GM21447 (cell line): ENCODE measurements at regions not wholly inside any gene's neighbourhood (a gene's known extent, or its start where the extent isn't known, plus 50 kb on each side); places are given as distances from the start of the nearest gene placed in this dataset.

ENCODE experiments used
- ATAC-seq: cut with Tn5 transposase; IDR thresholded peaks from one replicate; pipeline ENCODE4 v1.9.1; 2021; ENCODE audit not compliant: unreplicated experiment

GRCh38 chr1:56442290-56442877 lies 137.0 kb downstream of the PLPP3 start:
- ATAC-seq, result no peak

- ATAC-seq, result no peak
These were observed 137.8 kb downstream of the PLPP3 start for GRCh38 chr1:56441601-56442000.

DNA sequence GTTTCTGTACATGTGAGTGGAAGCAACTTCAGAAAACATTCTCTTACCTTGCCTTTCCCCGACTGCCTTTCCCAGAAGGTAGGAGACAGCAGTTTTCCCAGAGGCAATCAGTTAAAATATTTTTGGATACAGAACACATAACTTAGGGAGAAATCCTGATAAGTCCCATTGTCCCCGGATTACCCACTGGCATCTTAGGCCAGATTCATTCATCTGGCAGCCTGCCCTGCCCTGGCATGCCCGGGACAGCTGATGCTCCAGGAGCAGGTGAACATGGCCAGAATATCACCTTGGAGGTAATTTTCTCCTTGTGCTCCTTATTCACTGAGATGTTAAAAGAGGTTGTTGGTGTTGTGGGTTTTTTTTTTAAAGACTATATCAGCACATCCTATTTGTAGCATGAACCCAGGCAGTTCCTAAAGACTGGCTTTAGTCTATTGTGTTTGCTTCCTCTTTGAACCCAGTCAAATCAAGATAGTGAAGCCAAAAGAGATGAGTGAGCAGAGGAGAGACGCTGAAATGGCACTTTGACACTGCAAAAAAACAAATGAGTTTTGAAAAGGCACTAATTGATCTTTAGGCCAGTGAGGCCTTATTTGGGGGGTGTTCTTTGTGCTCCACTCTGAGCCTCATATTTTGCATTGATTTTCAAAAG lies 139.6 kb downstream of the PLPP3 start:
- ATAC-seq, result no peak

GRCh38 chr1:56438901-56439551 lies 140.3 kb downstream of the PLPP3 start:
- ATAC-seq, result no peak

DNA sequence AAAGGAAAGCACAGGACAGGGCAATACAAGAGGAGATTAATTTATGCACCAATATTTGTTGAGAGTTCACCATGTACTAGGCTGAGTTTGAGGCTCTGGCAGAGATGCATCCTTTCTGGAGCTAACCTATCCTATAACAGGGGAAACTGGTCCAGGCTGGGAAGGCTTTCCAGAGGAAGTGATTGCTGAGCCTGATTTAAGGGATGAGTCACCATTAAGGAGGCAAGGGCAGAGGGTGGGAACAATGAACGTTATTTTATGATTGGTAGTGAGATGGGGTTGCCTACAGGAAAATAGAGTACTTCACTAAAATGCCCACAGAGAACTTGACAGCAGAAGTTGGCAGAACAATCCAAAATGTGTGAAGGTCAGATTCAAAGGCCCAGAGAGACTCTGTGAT lies 141.4 kb downstream of the PLPP3 start:
- ATAC-seq, result no peak

DNA sequence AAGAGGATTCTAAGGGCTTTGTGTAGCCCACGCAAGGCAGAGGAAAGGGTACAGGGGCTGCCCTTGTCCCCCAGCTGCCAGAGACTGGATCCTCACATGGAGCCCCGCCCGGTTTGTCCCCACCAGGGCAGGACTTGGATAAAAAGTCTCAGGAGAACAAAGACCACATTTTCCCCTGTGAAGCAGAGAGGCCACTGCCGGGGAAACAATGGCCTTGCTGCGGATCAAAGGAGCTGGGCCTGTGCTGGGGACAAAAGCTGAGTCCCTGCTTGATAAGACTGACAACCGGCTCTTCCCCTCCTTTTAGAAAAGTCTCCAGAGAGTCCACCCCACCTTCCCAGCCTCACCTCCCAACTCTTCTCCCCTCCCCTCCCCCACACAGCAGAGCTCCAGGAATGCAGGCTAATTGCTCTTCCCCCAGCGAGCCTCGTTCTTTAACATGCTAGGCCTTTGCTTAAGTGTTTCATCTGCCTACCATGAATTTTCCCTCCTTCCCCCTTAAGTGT lies 142.4 kb downstream of the PLPP3 start:
- ATAC-seq, result no peak

DNA sequence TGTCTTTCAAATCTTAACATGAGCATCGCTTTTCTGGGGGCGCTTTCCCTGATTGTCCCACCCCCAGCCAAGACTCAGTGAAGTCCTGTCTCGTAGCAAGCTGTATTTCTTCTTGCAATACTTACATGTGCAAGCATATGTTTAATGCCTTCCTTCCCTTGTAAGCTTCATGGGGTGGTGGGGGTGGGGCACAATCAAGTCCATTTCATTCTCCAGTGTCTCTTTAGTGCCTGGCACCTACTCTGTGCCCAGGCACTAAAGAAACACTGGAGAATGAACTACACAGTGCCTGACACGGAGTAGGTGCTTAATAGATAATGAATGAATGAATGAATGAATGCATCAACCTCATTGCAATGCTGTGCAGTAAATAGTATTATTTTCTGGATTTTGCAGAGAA lies 143.1 kb downstream of the PLPP3 start:
- ATAC-seq, result no peak

- ATAC-seq, result no peak
These were observed 143.7 kb downstream of the PLPP3 start for GRCh38 chr1:56435434-56436262.

GRCh38 chr1:56434740-56435139 lies 144.6 kb downstream of the PLPP3 start:
- ATAC-seq, result no peak

GRCh38 chr1:56434025-56434424 lies 145.3 kb downstream of the PLPP3 start:
- ATAC-seq, result no peak

DNA sequence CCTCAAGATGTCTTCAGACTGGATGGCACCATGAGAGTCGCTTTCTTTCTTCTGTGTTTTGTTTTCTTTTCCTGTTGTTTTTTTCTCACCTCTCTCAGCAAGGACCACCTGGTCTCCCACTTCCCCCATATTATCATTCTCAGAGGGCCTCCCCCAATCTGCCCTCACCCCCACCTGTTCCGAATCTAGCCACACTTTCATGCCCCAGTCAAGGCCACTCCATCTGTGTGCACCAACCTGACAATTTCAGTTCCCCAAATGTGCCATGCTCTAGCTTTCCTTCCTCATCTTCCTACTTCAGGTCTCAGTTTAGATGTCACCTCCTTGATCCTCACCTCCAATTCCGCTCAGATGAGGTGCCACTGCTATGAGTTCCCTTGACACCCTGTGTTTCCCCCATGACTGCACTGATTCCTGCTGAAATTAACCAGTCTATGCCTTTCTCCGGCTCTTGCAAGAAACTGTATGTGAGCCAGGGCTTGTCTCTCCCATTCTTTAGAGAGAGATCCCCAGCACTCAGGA lies 146.2 kb downstream of the PLPP3 start:
- ATAC-seq, result no peak

DNA sequence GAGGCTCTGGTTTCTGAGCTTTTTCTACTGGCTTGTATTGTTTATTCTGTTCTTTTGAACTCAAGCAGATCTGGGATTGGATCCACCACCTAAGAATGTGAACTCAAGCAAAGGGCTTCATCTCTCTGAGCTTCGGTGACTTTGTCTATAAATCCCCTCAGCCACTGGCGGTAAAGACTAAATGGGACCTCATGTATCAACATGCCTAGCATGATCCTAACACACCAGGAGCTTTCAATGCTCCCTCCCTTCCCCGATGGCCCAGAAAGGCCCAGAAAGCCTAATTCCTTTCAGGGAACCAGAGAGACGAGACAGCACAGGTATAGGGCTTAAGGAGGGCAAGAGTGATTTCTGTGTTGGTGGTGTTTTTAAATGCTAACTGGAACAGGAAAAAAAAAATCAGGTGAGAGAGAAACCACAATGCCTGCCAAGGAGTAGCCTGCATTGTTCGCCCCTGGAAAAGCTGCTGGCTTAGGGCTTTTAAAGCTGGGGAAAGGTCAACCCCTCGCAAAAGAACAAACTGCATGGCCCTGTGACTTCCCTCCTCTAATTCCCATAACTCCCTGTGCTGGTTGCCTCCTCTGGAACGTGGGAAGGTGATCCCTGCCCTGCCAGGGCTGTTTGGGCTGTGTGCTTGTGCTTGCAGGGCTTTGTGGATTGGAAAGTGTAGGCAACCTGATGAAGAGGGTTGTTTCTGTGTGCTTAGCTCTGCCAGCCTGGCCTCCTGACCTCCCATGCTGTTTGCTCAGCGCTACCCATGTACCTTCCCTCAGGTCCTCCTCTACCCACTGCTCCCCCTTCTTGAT lies 147.0 kb downstream of the PLPP3 start:
- ATAC-seq, result no peak

DNA sequence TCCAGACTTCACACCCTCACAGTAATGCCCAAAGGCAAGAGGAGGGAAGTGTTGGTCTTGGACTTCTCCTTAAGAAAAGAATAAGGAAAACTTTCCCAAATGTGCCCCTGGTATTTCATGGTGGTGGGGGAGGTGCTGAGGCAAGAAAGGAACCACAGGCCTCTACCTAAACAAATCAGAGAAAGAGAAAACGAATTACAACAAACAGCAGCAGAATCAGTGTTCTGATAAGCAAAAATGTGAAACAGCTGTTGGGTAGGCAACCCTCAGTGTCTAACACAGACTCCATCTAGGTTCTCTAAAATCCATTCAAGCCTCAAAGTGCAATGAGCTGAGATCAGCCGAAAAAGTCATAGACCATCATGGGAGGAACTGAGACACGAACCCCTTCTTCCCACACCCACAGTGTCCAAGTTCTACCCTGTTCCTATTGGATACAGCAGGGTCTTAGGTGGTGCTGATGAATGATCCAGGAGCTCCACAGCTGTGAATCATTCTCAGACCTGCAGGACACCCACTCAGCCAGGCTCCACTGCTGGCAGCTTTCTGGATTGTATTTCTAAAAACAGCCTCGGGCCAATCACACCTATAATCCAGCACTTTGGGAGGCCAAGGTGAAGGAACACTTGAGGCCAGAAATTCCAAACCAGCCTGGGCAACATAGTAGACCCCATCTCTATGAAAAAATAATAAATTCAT lies 149.1 kb downstream of the PLPP3 start:
- ATAC-seq, result no peak

- ATAC-seq, result no peak
These were observed 150.1 kb downstream of the PLPP3 start for GRCh38 chr1:56429288-56429687.

DNA sequence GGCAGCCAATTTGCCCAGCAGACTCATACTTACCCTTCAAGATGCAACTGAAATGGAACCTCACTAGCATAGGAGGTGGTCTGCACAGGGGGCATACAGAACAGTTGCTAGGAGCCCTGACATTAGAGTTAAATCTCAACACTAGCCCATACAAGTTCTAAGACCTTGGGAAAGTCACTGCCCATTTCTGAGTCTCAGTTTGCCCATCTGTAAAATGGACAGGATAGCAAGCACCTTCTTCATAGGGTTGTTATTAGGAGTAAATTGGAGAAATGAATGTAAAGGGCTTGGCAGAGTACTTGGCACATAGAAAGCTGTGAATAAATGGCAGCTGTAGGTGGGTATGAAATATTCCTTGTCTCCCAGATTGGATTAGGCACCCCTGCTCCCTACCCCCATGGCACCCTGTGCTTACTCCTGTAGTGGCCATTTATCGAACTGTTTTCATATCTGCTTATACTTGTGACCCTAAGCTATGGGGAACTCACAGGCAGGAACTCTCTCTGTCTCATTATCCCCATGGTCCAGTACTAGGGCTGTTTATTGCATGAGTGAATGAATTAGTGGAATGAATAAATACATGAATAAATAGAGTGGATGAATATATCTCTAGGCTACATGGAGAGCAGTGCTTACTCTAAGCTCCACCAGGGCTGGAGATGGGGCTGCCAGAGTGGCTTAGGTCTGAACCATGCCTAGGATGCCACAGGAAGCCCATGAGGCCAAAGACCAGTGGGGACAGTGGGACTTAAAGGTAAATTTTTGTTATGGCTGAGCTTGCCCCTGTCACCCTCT lies 152.6 kb downstream of the PLPP3 start:
- ATAC-seq, result no peak

DNA sequence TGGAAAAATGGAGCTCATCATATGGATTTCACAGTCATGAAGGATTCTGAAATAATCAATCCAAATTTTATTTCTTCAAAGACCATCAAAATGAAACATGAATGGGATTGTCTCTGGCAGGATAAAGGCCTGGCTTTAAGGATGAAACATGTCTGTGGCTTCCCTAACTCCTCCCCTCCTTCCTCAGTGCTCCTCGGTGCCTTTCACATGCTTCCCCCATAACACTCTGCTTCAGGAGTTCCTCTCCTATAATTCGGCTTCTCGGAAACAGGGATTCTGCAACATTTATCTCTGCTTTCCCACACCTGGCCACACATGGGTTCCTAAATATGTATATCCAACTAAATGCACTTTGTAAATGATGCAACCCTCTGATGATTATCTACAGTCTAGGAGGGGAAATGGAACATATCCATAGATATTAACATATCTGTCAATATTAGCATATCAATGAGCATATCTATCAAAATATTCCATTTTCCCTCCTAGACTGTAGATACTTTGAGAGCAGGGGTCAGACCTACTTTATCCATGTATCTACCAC lies 153.8 kb downstream of the PLPP3 start:
- ATAC-seq, result no peak

- no peak for ATAC-seq
These were observed 154.4 kb downstream of the PLPP3 start for GRCh38 chr1:56424744-56425493.

DNA sequence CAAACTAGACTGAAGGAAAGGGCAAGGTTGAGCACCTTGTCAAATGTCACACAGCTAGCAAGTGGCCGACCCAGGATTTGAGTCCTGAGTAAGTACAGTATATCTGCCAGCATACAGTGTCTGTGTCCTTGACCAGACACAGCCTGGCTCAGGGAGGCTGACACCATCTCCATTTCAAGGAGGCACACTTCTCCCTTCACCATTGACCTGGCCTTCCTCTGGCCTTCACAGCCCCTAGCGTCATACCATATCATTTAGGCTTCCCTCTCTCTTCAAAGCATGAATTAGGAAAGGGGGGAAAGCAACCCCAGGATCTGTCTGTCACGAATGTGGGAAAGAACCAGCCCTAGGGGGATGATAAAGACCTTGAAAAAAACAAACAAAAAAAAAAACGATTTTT lies 155.6 kb downstream of the PLPP3 start:
- ATAC-seq, result no peak
